HCT116 (cell line): ENCODE measurements at regions not wholly inside any gene's neighbourhood (a gene's known extent, or its start where the extent isn't known, plus 50 kb on each side); places are given as distances from the start of the nearest gene placed in this dataset.

Experiments used
- EZH2 ChIP-seq: fragments of 200-600 bp; sonication (generic); IDR thresholded peaks from 2 replicates; pipeline ENCODE4 v1.6.1; 2017; ENCODE audit warnings: antibody characterized with exemption, mixed run types
- POLR2A ChIP-seq: IDR thresholded peaks from 2 replicates; pipeline ENCODE4 v1.7.0; 2011; ENCODE audit warnings: borderline replicate concordance; ENCODE audit not compliant: insufficient read depth, insufficient read length; ENCODE audit errors: extremely low read depth
- RAD21 ChIP-seq: IDR thresholded peaks from 2 replicates; pipeline ENCODE4 v1.6.1; 2012; ENCODE audit warnings: low read depth, mild to moderate bottlenecking
- TF ChIP-seq, protein P1 (sequence below), 3 experiments: fragments of 200-600 bp in 1 of 3; sonication (generic) in 1 of 3; IDR thresholded peaks in 2 of 3; conservative IDR thresholded peaks in 1 of 3; 2 replicates each; pipeline ENCODE4 v1.5.1; 2012 to 2017; ENCODE audit warnings: low read depth in 2 of 3, low read length in 2 of 3, antibody characterized with exemption in 1 of 3, borderline replicate concordance in 1 of 3, control low read depth in 1 of 3, mild to moderate bottlenecking in 1 of 3, mixed read lengths in 1 of 3, mixed run types in 1 of 3, moderate library complexity in 1 of 3; ENCODE audit not compliant: insufficient read depth in 1 of 3
- TF ChIP-seq, protein P2 (sequence below): IDR thresholded peaks from 2 replicates; pipeline ENCODE4 v1.6.1; 2012

- no peak for TF ChIP-seq POLR2A
- TF ChIP-seq, protein P1, sequence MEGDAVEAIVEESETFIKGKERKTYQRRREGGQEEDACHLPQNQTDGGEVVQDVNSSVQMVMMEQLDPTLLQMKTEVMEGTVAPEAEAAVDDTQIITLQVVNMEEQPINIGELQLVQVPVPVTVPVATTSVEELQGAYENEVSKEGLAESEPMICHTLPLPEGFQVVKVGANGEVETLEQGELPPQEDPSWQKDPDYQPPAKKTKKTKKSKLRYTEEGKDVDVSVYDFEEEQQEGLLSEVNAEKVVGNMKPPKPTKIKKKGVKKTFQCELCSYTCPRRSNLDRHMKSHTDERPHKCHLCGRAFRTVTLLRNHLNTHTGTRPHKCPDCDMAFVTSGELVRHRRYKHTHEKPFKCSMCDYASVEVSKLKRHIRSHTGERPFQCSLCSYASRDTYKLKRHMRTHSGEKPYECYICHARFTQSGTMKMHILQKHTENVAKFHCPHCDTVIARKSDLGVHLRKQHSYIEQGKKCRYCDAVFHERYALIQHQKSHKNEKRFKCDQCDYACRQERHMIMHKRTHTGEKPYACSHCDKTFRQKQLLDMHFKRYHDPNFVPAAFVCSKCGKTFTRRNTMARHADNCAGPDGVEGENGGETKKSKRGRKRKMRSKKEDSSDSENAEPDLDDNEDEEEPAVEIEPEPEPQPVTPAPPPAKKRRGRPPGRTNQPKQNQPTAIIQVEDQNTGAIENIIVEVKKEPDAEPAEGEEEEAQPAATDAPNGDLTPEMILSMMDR (IDR thresholded peaks at IDR 0.05 in 2 of 3, conservative IDR thresholded peaks at IDR 0.05 in 1 of 3; ENCODE audit: borderline replicate concordance in 1 of 3, insufficient read depth in 1 of 3, low read depth in 2 of 3, low read length in 2 of 3) = no peak
- no peak for TF ChIP-seq EZH2
- TF ChIP-seq, protein P2, sequence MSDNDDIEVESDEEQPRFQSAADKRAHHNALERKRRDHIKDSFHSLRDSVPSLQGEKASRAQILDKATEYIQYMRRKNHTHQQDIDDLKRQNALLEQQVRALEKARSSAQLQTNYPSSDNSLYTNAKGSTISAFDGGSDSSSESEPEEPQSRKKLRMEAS = no peak
- TF ChIP-seq RAD21 = no peak
Measured at GRCh38 chr7:68422281-68422680, 1176.0 kb upstream of the AUTS2 start.
